ENCODE measurements at regions not wholly inside any gene's neighbourhood (a gene's known extent, or its start where the extent isn't known, plus 50 kb on each side); places are given as distances from the start of the nearest gene placed in this dataset.

GRCh38 chr9:120257483-120257882, 322.5 kb downstream of the CDK5RAP2 start:
- Histone ChIP-seq H3K23ac (ENCODE audit: low read length) (no peak overlapping the region), H2BK5ac (ENCODE audit: low read depth, low read length, poor library complexity) (no peak overlapping the region), H3K18ac (ENCODE audit: low read length) (no peak overlapping the region), H3K4me2 (ENCODE audit: low read length) (no peak overlapping the region), H3K9ac (ENCODE audit: low read length) (no peak overlapping the region), H3K27ac (ENCODE audit: low read depth, low read length) (no peak overlapping the region), H3K36me3 (ENCODE audit: control insufficient read depth in 1 of 2, insufficient read depth in 2 of 2, low read length in 2 of 2) (no peaks in the 10 kb centered on the region), H4K91ac (ENCODE audit: low read depth, low read length) (no peak overlapping the region), H3K79me1 (ENCODE audit: low read length) (no peaks in the 10 kb centered on the region), H2AFZ (ENCODE audit: insufficient read depth, low read length, poor library complexity) (no peak overlapping the region), H3K4me3 (ENCODE audit: low read depth, low read length) (no peak overlapping the region), H3K9me3 (ENCODE audit: insufficient read depth, low read depth, low read length) (no peaks in the 10 kb centered on the region), H3K27me3 (ENCODE audit: insufficient read depth, low read length) (no peaks in the 10 kb centered on the region), H2BK12ac (ENCODE audit: low read length) (no peak overlapping the region), H3K14ac (ENCODE audit: low read length) (no peak overlapping the region), H4K12ac (ENCODE audit: low read depth, low read length) (no peak overlapping the region), H3K79me2 (ENCODE audit: control insufficient read depth, insufficient read depth, low read length, poor library complexity) (no peaks in the 10 kb centered on the region), H4K8ac (ENCODE audit: low read depth, low read length) (no peak overlapping the region), H2AK5ac (ENCODE audit: low read length) (no peak overlapping the region), H3K4ac (ENCODE audit: low read depth, low read length) (no peak overlapping the region), H2BK120ac (ENCODE audit: insufficient read depth, low read length, poor library complexity) (no peak overlapping the region), H3K4me1 (ENCODE audit: control insufficient read depth in 1 of 2, insufficient read depth in 2 of 2, low read length in 2 of 2) (no peaks in the 10 kb centered on the region)
- no CpG with 5 or more reads among the region's 6 CpGs for WGBS (ENCODE audit: extremely low coverage, insufficient coverage, insufficient read length)
- no peak for DNase-seq

GRCh38 chr9:120256146-120256545, 323.8 kb downstream of the CDK5RAP2 start:
- Histone ChIP-seq H3K36me3 (ENCODE audit: control insufficient read depth in 1 of 2, insufficient read depth in 2 of 2, low read length in 2 of 2) (no peaks in the 10 kb centered on the region), H3K27me3 (ENCODE audit: insufficient read depth, low read length) (no peaks in the 10 kb centered on the region), H2AFZ (ENCODE audit: insufficient read depth, low read length, poor library complexity) (no peak overlapping the region), H2BK12ac (ENCODE audit: low read length) (no peak overlapping the region), H3K14ac (ENCODE audit: low read length) (no peak overlapping the region), H3K23ac (ENCODE audit: low read length) (no peak overlapping the region), H2BK120ac (ENCODE audit: insufficient read depth, low read length, poor library complexity) (no peak overlapping the region), H3K9ac (ENCODE audit: low read length) (no peak overlapping the region), H3K4me2 (ENCODE audit: low read length) (no peak overlapping the region), H3K79me2 (ENCODE audit: control insufficient read depth, insufficient read depth, low read length, poor library complexity) (no peaks in the 10 kb centered on the region), H3K4ac (ENCODE audit: low read depth, low read length) (no peak overlapping the region), H4K12ac (ENCODE audit: low read depth, low read length) (no peak overlapping the region), H2BK5ac (ENCODE audit: low read depth, low read length, poor library complexity) (no peak overlapping the region), H4K91ac (ENCODE audit: low read depth, low read length) (no peak overlapping the region), H3K9me3 (ENCODE audit: insufficient read depth, low read depth, low read length) (no peaks in the 10 kb centered on the region), H3K27ac (ENCODE audit: low read depth, low read length) (no peak overlapping the region), H3K4me3 (ENCODE audit: low read depth, low read length) (no peak overlapping the region), H3K79me1 (ENCODE audit: low read length) (no peaks in the 10 kb centered on the region), H4K8ac (ENCODE audit: low read depth, low read length) (no peak overlapping the region), H3K18ac (ENCODE audit: low read length) (no peak overlapping the region), H2AK5ac (ENCODE audit: low read length) (no peak overlapping the region), H3K4me1 (ENCODE audit: control insufficient read depth in 1 of 2, insufficient read depth in 2 of 2, low read length in 2 of 2) (no peaks in the 10 kb centered on the region)
- no peak for DNase-seq

DNA sequence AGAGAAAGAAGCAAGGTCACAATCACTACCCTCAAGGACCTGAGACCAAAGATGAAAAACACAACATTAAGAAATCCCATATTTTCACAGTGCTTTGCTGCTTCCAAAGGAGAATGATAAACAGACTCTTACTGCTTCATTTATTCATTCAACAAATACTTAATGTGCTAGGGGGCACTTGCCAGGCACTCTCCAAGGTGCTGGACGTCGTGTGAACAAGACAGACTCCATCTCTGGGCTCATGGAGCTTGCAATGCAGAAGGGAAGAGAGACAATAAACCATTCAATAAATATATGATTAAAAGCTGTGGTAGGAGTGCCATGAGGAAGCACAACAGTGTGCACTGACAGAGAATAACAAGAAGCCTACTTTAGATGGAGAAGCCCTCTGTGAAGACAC, 327.7 kb downstream of the CDK5RAP2 start:
- H2BK5ac ChIP-seq (ENCODE audit: low read depth, low read length, poor library complexity) = no peak overlapping the region
- H3K4me3 ChIP-seq (ENCODE audit: low read depth, low read length) = no peak overlapping the region
- no peak overlapping the region for H2AFZ ChIP-seq (ENCODE audit: insufficient read depth, low read length, poor library complexity)
- DNase-seq = no peak
- no peak overlapping the region for H3K9ac ChIP-seq (ENCODE audit: low read length)
- H3K23ac ChIP-seq (ENCODE audit: low read length) = no peak overlapping the region
- no peak overlapping the region for H4K91ac ChIP-seq (ENCODE audit: low read depth, low read length)
- H3K14ac ChIP-seq (ENCODE audit: low read length) = no peak overlapping the region
- H3K79me2 ChIP-seq (ENCODE audit: control insufficient read depth, insufficient read depth, low read length, poor library complexity) = no peaks in the 10 kb centered on the region
- no peak overlapping the region for H2BK120ac ChIP-seq (ENCODE audit: insufficient read depth, low read length, poor library complexity)
- H3K27ac ChIP-seq (ENCODE audit: low read depth, low read length) = no peak overlapping the region
- H2AK5ac ChIP-seq (ENCODE audit: low read length) = no peak overlapping the region
- no peak overlapping the region for H4K12ac ChIP-seq (ENCODE audit: low read depth, low read length)
- no peak overlapping the region for H3K4me2 ChIP-seq (ENCODE audit: low read length)
- no peaks in the 10 kb centered on the region for H3K36me3 ChIP-seq (ENCODE audit: control insufficient read depth in 1 of 2, insufficient read depth in 2 of 2, low read length in 2 of 2)
- H3K79me1 ChIP-seq (ENCODE audit: low read length) = no peaks in the 10 kb centered on the region
- WGBS (ENCODE audit: extremely low coverage, insufficient coverage, insufficient read length) = no CpG with 5 or more reads among the region's 2 CpGs
- no peak overlapping the region for H3K18ac ChIP-seq (ENCODE audit: low read length)
- H2BK12ac ChIP-seq (ENCODE audit: low read length) = no peak overlapping the region
- no peak overlapping the region for H4K8ac ChIP-seq (ENCODE audit: low read depth, low read length)
- H3K4me1 ChIP-seq (ENCODE audit: control insufficient read depth in 1 of 2, insufficient read depth in 2 of 2, low read length in 2 of 2) = no peaks in the 10 kb centered on the region
- H3K4ac ChIP-seq (ENCODE audit: low read depth, low read length) = no peak overlapping the region
- H3K9me3 ChIP-seq (ENCODE audit: insufficient read depth, low read depth, low read length) = peaks cover 1% of the 10 kb centered on the region
- no peaks in the 10 kb centered on the region for H3K27me3 ChIP-seq (ENCODE audit: insufficient read depth, low read length)

- Histone ChIP-seq H4K91ac (ENCODE audit: low read depth, low read length) (no peak overlapping the region), H3K18ac (ENCODE audit: low read length) (no peak overlapping the region), H2AK5ac (ENCODE audit: low read length) (no peak overlapping the region), H3K27me3 (ENCODE audit: insufficient read depth, low read length) (no peaks in the 10 kb centered on the region), H3K79me2 (ENCODE audit: control insufficient read depth, insufficient read depth, low read length, poor library complexity) (no peaks in the 10 kb centered on the region), H3K4ac (ENCODE audit: low read depth, low read length) (no peak overlapping the region), H3K14ac (ENCODE audit: low read length) (no peak overlapping the region), H3K4me3 (ENCODE audit: low read depth, low read length) (no peak overlapping the region), H3K4me1 (ENCODE audit: control insufficient read depth in 1 of 2, insufficient read depth in 2 of 2, low read length in 2 of 2) (no peaks in the 10 kb centered on the region), H4K12ac (ENCODE audit: low read depth, low read length) (no peak overlapping the region), H3K4me2 (ENCODE audit: low read length) (no peak overlapping the region), H4K8ac (ENCODE audit: low read depth, low read length) (no peak overlapping the region), H3K27ac (ENCODE audit: low read depth, low read length) (no peak overlapping the region), H3K79me1 (ENCODE audit: low read length) (no peaks in the 10 kb centered on the region), H2BK12ac (ENCODE audit: low read length) (no peak overlapping the region), H3K9me3 (ENCODE audit: insufficient read depth, low read depth, low read length) (peaks cover 2% of the 10 kb centered on the region), H2BK120ac (ENCODE audit: insufficient read depth, low read length, poor library complexity) (no peak overlapping the region), H2BK5ac (ENCODE audit: low read depth, low read length, poor library complexity) (no peak overlapping the region), H3K36me3 (ENCODE audit: control insufficient read depth in 1 of 2, insufficient read depth in 2 of 2, low read length in 2 of 2) (no peaks in the 10 kb centered on the region), H3K23ac (ENCODE audit: low read length) (no peak overlapping the region), H3K9ac (ENCODE audit: low read length) (no peak overlapping the region), H2AFZ (ENCODE audit: insufficient read depth, low read length, poor library complexity) (no peak overlapping the region)
- WGBS (ENCODE audit: extremely low coverage, insufficient coverage, insufficient read length) = no CpG with 5 or more reads among the region's 21 CpGs
- no peak for DNase-seq
Observed at GRCh38 chr9:120242116-120242811, 337.7 kb downstream of the CDK5RAP2 start.

Data from trophoblast cell (in vitro differentiated cells and primary cell).